GM12878 (cell line): ENCODE measurements at regions not wholly inside any gene's neighbourhood (a gene's known extent, or its start where the extent isn't known, plus 50 kb on each side); places are given as distances from the start of the nearest gene placed in this dataset.

Experiments used
- ATAC-seq: fragments of 200-7000 bp; cut with Tn5 transposase; 3 replicates; pipeline ENCODE4 v1.9.1; 2020; ENCODE audit warnings: mild to moderate bottlenecking, moderate library complexity
- BruUV-seq: library from RNA; stranded (reverse); fragments of 400-500 nt; replicated peaks from 2 replicates; lab custom pipeline; 2021; lab: Mats Ljungman, UMichigan
- CTCF ChIA-PET: fragments of 300-600 bp; sonication (Branson Sonifier 250); formaldehyde crosslinking; extraction: SDS; loops from one replicate; lab custom pipeline; 2021; ENCODE audit warnings: inconsistent platforms; lab: Yijun Ruan, JAX
- POLR2A ChIA-PET: fragments of 350-600 bp; formaldehyde crosslinking; extraction: SDS; loops from one replicate; lab custom pipeline; 2021; ENCODE audit warnings: inconsistent platforms; lab: Charles Lee
- RAD21 ChIA-PET: fragments of 300-600 bp; sonication (Branson Sonifier 250); formaldehyde crosslinking; loops from one replicate; lab custom pipeline; 2023; ENCODE audit warnings: antibody characterized with exemption; ENCODE audit not compliant: unreplicated experiment; lab: Charles Lee
- SMC1A ChIA-PET: fragments of 300-600 bp; sonication (Branson Sonifier 250); formaldehyde crosslinking; loops from one replicate; lab custom pipeline; 2023; ENCODE audit not compliant: unreplicated experiment, uncharacterized antibody; lab: Charles Lee
- DNase-seq: peaks from one replicate; pipeline ENCODE4 v3.0.0-alpha.2; 2011; ENCODE audit warnings: low read depth, low spot score
- FAIRE-seq: peaks from 3 replicates; lab custom pipeline; 2011; peaks lifted over from hg19 to GRCh38; lab: Jason Lieb, UNC
- H2AFZ ChIP-seq: 2 replicates; pipeline ENCODE4 v1.6.0; 2011; ENCODE audit warnings: low read depth, low read length, control low read depth; ENCODE audit not compliant: control insufficient read depth
- H3K27ac ChIP-seq: 2 replicates; pipeline ENCODE4 v1.5.1; 2011; ENCODE audit warnings: control low read depth; ENCODE audit not compliant: control insufficient read depth, insufficient read depth
- H3K27me3 ChIP-seq, 2 experiments: replicated peaks in 1 of 2; 2 replicates each; pipeline versions ENCODE4 v1.6.0 to v1.6.1; 2011; ENCODE audit warnings: low read length in 1 of 2; ENCODE audit not compliant: control insufficient read depth in 2 of 2, insufficient read depth in 2 of 2
- H3K36me3 ChIP-seq, 2 experiments: 2 replicates each; pipeline ENCODE4 v1.5.1; 2011; ENCODE audit warnings: low read length in 1 of 2; ENCODE audit not compliant: control insufficient read depth in 2 of 2, insufficient read depth in 2 of 2
- H3K4me1 ChIP-seq: 2 replicates; pipeline ENCODE4 v1.6.1; 2011; ENCODE audit warnings: mild to moderate bottlenecking, low read length, moderate library complexity, mixed read lengths; ENCODE audit not compliant: control insufficient read depth, insufficient read depth
- H3K4me2 ChIP-seq: 2 replicates; pipeline ENCODE4 v1.6.0; 2011; ENCODE audit warnings: control low read depth; ENCODE audit not compliant: control insufficient read depth, insufficient read depth
- H3K4me3 ChIP-seq: fragments of 200-600 bp; sonication (generic); 2 replicates; pipeline ENCODE4 v1.5.1; 2016
- H3K79me2 ChIP-seq: 2 replicates; pipeline ENCODE4 v1.6.0; 2011; ENCODE audit warnings: low read length; ENCODE audit not compliant: control insufficient read depth, insufficient read depth
- H3K9ac ChIP-seq: 2 replicates; pipeline ENCODE4 v1.8.0; 2011; ENCODE audit warnings: low read length, control low read depth, mixed read lengths; ENCODE audit not compliant: control insufficient read depth, insufficient read depth
- H3K9me3 ChIP-seq: replicated peaks from 3 replicates; pipeline ENCODE4 v1.5.1; 2011; ENCODE audit warnings: mild to moderate bottlenecking, low read length; ENCODE audit not compliant: control insufficient read depth, insufficient read depth
- H4K20me1 ChIP-seq: 2 replicates; pipeline ENCODE4 v1.6.0; 2011; ENCODE audit not compliant: control insufficient read depth, insufficient read depth
- BACH1 ChIP-seq: fragments of 450-650 bp; IDR thresholded peaks from 2 replicates; pipeline ENCODE4 v1.6.1; 2017; ENCODE audit warnings: mild to moderate bottlenecking, borderline replicate concordance
- CEBPZ ChIP-seq: fragments of 150-350 bp; IDR thresholded peaks from 2 replicates; pipeline ENCODE4 v1.6.1; 2016; ENCODE audit warnings: low read depth, low read length
- CREM ChIP-seq: IDR thresholded peaks from 2 replicates; pipeline ENCODE4 v1.6.1; 2014; ENCODE audit warnings: antibody characterized with exemption, low read depth
- JUND ChIP-seq: IDR thresholded peaks from 2 replicates; pipeline ENCODE4 v1.6.1; 2012; ENCODE audit warnings: low read depth, mild to moderate bottlenecking, low read length, improper control_type of control experiment, moderate library complexity
- MXI1 ChIP-seq: fragments of 150-350 bp; IDR thresholded peaks from 2 replicates; pipeline ENCODE4 v1.6.1; 2011; ENCODE audit warnings: low read depth, mild to moderate bottlenecking, inconsistent platforms, low read length, improper control_type of control experiment
- NFIC ChIP-seq: IDR thresholded peaks from 2 replicates; pipeline ENCODE4 v1.6.1; 2012; ENCODE audit warnings: low read depth, mild to moderate bottlenecking, inconsistent platforms, low read length, moderate library complexity
- NKRF ChIP-seq: fragments of 450-650 bp; conservative IDR thresholded peaks from 2 replicates; pipeline ENCODE4 v1.6.1; 2017; ENCODE audit warnings: mild to moderate bottlenecking, moderate library complexity
- NR2F1 ChIP-seq: fragments of 450-650 bp; conservative IDR thresholded peaks from 2 replicates; pipeline ENCODE4 v1.6.1; 2017; ENCODE audit warnings: mild to moderate bottlenecking
- PAX8 ChIP-seq: fragments of 450-650 bp; IDR thresholded peaks from 2 replicates; pipeline ENCODE4 v1.6.1; 2017; ENCODE audit warnings: mild to moderate bottlenecking, moderate library complexity
- POLR2A ChIP-seq: IDR thresholded peaks from 2 replicates; pipeline ENCODE4 v1.6.1; 2011; ENCODE audit warnings: low read depth, mild to moderate bottlenecking, low read length
- POLR2AphosphoS2 ChIP-seq: IDR thresholded peaks from 2 replicates; pipeline ENCODE4 v1.6.1; 2011; ENCODE audit warnings: low read depth, mild to moderate bottlenecking, low read length, improper control_type of control experiment, moderate library complexity
- SP1 ChIP-seq: IDR thresholded peaks from one replicate; pipeline ENCODE4 v1.6.1; 2011; ENCODE audit warnings: low read depth, low read length
- YY1 ChIP-seq: IDR thresholded peaks from 2 replicates; pipeline ENCODE4 v1.6.1; 2011; ENCODE audit warnings: low read depth, mild to moderate bottlenecking, low read length
- ZBTB33 ChIP-seq: fragments of 450-650 bp; IDR thresholded peaks from 2 replicates; pipeline ENCODE4 v1.6.1; 2017; ENCODE audit warnings: mild to moderate bottlenecking
- ZNF687 ChIP-seq: fragments of 450-650 bp; IDR thresholded peaks from 2 replicates; pipeline ENCODE4 v1.6.1; 2017; ENCODE audit warnings: mild to moderate bottlenecking, moderate library complexity
- WGBS: methylation state at CpG from one replicate; pipeline ENCODE4 v1.1.6; 2016; ENCODE audit warnings: low lambda C conversion rate; ENCODE audit not compliant: insufficient replicate concordance, insufficient coverage; ENCODE audit errors: missing lambda C conversion rate; 5-methylcytosine and 5-hydroxymethylcytosine counted together
- in situ Hi-C: fragments of 300-500 bp; cut with MboI; formaldehyde crosslinking; loops from 9 replicates; pipeline ENCODE4 v1.14.3; 2018; ENCODE audit warnings: mixed read lengths
- intact Hi-C: fragments of 100-400 bp; cut with micrococcal nuclease; formaldehyde crosslinking; loops from one replicate; pipeline ENCODE4 v1.14.2; 2022; ENCODE audit not compliant: unreplicated experiment

- ChIA-PET POLR2A (interaction anchor here (0.8 kb wide), 1 partner anchor 24 kb away, joined by 5 read pairs; no protein-coding TSS in a partner anchor), SMC1A (no interaction called here), RAD21 (no interaction called here), CTCF (no interaction called here)
- in situ Hi-C loops = no loop called here
- no peak overlapping the region for H3K4me3 ChIP-seq
- no peaks in the 10 kb centered on the region for H3K27me3 ChIP-seq
- intact Hi-C loops = no loop called here
- DNase-seq (no peak), FAIRE-seq (no peak), ATAC-seq (no peak)
- H4K20me1 ChIP-seq = no peaks in the 10 kb centered on the region
- H3K36me3 ChIP-seq = no peaks in the 10 kb centered on the region
- no peaks in the 10 kb centered on the region for H3K9me3 ChIP-seq
- H3K4me1 ChIP-seq = no peaks in the 10 kb centered on the region
- no peak overlapping the region for H3K27ac ChIP-seq
- BruUV-seq = no TSS peak
- H3K4me2 ChIP-seq = no peak overlapping the region
- WGBS = 25% methylated on average over 2 of the region's 2 CpGs
- no peak overlapping the region for H2AFZ ChIP-seq
- H3K79me2 ChIP-seq = no peaks in the 10 kb centered on the region
- H3K9ac ChIP-seq = no peak overlapping the region
- TF ChIP-seq JUND = no peak
- TF ChIP-seq MXI1 = no peak
- TF ChIP-seq POLR2A = no peak
- TF ChIP-seq NR2F1 = no peak
- no peak for TF ChIP-seq YY1
- no peak for TF ChIP-seq NFIC
- TF ChIP-seq NKRF = no peak
- TF ChIP-seq ZBTB33 = no peak
- no peak for TF ChIP-seq SP1
- TF ChIP-seq POLR2AphosphoS2 = no peak
- no peak for TF ChIP-seq ZNF687
- TF ChIP-seq CEBPZ = no peak
- TF ChIP-seq PAX8 = no peak
- TF ChIP-seq CREM = no peak
- TF ChIP-seq BACH1 = no peak
Measured at GRCh38 chr2:220915092-220915623, 656.9 kb downstream of the EPHA4 start.
